ENCODE measurements at regions not wholly inside any gene's neighbourhood (a gene's known extent, or its start where the extent isn't known, plus 50 kb on each side); places are given as distances from the start of the nearest gene placed in this dataset.

DNA sequence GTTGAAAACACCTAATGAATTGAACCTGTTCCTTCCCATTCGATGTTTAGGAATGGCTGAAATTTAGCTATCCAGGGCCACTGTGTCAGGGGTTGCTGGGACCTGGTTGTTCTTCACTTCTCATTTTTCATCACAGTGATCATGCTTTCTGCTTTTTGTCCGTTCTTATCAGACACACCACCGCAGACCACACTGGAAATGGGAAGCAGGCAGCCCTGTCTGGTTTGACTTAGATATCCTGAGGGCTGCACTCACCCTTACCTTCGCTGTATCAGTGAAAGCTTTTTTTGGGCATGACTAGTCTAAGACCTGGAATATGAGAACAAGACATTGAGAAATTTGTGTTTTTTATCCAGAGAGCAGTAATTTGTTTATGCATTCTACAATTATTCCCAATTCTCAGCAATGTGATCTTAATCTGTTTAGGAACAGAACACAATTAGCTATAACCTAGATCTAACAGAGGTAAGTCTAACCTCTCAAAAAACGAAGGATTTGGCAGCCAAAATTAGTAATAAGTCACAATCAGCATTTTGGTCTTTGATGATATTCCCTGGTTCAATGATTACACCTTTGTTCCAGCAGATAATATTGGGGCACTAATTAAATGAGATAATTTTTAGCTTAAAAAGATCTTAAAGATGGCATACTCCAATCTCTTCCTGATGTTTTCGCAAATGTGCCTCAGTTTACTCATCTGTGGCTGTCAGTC lies 126.0 kb upstream of the GOT2 start:
- TF ChIP-seq, protein P1, sequence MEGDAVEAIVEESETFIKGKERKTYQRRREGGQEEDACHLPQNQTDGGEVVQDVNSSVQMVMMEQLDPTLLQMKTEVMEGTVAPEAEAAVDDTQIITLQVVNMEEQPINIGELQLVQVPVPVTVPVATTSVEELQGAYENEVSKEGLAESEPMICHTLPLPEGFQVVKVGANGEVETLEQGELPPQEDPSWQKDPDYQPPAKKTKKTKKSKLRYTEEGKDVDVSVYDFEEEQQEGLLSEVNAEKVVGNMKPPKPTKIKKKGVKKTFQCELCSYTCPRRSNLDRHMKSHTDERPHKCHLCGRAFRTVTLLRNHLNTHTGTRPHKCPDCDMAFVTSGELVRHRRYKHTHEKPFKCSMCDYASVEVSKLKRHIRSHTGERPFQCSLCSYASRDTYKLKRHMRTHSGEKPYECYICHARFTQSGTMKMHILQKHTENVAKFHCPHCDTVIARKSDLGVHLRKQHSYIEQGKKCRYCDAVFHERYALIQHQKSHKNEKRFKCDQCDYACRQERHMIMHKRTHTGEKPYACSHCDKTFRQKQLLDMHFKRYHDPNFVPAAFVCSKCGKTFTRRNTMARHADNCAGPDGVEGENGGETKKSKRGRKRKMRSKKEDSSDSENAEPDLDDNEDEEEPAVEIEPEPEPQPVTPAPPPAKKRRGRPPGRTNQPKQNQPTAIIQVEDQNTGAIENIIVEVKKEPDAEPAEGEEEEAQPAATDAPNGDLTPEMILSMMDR (IDR thresholded peaks at IDR 0.05 in 4 of 5, conservative IDR thresholded peaks at IDR 0.05 in 1 of 5): no peak
- TF ChIP-seq POLR2A (IDR thresholded peaks at IDR 0.05): no peak
